PFSK-1 (cell line): ENCODE measurements at regions not wholly inside any gene's neighbourhood (a gene's known extent, or its start where the extent isn't known, plus 50 kb on each side); places are given as distances from the start of the nearest gene placed in this dataset.

Experiments
- FOXP2 ChIP-seq: optimal IDR thresholded peaks from 2 replicates; pipeline ENCODE3; 2011; ENCODE audit warnings: borderline replicate concordance, control low read depth, inconsistent platforms; ENCODE audit not compliant: insufficient read depth; ENCODE audit errors: extremely low read length, extremely low read depth
- POLR2AphosphoS5 ChIP-seq: IDR thresholded peaks from 2 replicates; pipeline ENCODE4 v1.6.1; 2012; ENCODE audit warnings: low read depth, mild to moderate bottlenecking, control low read depth, low read length, moderate library complexity
- SIN3A ChIP-seq: IDR thresholded peaks from 2 replicates; pipeline ENCODE4 v1.6.1; 2012; ENCODE audit warnings: mild to moderate bottlenecking, low read length, moderate library complexity, borderline replicate concordance; ENCODE audit not compliant: insufficient read depth
- TAF1 ChIP-seq: IDR thresholded peaks from 2 replicates; pipeline ENCODE4 v1.6.1; 2012; ENCODE audit warnings: low read length, control low read depth, borderline replicate concordance; ENCODE audit not compliant: insufficient read depth
- TF ChIP-seq, protein P1 (sequence below), 2 experiments: IDR thresholded peaks; 2 replicates each; pipeline versions ENCODE4 v1.6.1 to v1.8.0; 2011 to 2012; ENCODE audit warnings: low read depth in 2 of 2, low read length in 2 of 2, control low read depth in 1 of 2, inconsistent platforms in 1 of 2, mild to moderate bottlenecking in 1 of 2, moderate library complexity in 1 of 2; ENCODE audit not compliant: insufficient read depth in 1 of 2

- TF ChIP-seq TAF1 (no peak), SIN3A (no peak), POLR2AphosphoS5 (no peak), FOXP2 (no peak)
- TF ChIP-seq, protein P1, sequence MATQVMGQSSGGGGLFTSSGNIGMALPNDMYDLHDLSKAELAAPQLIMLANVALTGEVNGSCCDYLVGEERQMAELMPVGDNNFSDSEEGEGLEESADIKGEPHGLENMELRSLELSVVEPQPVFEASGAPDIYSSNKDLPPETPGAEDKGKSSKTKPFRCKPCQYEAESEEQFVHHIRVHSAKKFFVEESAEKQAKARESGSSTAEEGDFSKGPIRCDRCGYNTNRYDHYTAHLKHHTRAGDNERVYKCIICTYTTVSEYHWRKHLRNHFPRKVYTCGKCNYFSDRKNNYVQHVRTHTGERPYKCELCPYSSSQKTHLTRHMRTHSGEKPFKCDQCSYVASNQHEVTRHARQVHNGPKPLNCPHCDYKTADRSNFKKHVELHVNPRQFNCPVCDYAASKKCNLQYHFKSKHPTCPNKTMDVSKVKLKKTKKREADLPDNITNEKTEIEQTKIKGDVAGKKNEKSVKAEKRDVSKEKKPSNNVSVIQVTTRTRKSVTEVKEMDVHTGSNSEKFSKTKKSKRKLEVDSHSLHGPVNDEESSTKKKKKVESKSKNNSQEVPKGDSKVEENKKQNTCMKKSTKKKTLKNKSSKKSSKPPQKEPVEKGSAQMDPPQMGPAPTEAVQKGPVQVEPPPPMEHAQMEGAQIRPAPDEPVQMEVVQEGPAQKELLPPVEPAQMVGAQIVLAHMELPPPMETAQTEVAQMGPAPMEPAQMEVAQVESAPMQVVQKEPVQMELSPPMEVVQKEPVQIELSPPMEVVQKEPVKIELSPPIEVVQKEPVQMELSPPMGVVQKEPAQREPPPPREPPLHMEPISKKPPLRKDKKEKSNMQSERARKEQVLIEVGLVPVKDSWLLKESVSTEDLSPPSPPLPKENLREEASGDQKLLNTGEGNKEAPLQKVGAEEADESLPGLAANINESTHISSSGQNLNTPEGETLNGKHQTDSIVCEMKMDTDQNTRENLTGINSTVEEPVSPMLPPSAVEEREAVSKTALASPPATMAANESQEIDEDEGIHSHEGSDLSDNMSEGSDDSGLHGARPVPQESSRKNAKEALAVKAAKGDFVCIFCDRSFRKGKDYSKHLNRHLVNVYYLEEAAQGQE (IDR thresholded peaks at IDR 0.05; ENCODE audit: insufficient read depth in 1 of 2, low read depth in 2 of 2, low read length in 2 of 2) = no peak
Observed at GRCh38 chr4:20512033-20512792, 188.0 kb upstream of the PACRGL start.

- TF ChIP-seq TAF1 (no peak), POLR2AphosphoS5 (no peak), FOXP2 (no peak), SIN3A (no peak)
- TF ChIP-seq, protein P1 (IDR thresholded peaks at IDR 0.05; ENCODE audit: insufficient read depth in 1 of 2, low read depth in 2 of 2, low read length in 2 of 2) = no peak
Observed at GRCh38 chr4:20512985-20513384, 187.3 kb upstream of the PACRGL start.

DNA sequence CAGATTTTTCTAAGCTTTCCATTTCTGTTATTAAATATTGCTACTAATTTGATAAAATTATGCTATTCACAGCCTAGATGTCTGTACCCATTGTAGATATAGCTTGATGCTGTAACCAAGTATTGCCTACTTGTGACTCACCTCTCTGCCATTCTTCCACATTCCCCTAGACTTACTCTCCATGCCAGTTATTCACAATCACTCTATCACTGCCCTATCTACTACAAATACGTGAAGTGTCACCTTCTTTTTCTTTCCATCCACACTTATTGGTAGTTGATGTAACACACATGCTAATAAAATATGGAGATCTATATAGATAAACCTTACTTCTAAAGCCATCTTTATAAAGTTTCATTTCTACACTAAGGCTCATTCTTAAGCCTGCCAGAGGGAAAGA is 179.4 kb upstream of the PACRGL start:
- TF ChIP-seq TAF1 (no peak), FOXP2 (no peak), POLR2AphosphoS5 (no peak), SIN3A (no peak)
- TF ChIP-seq, protein P1 (IDR thresholded peaks at IDR 0.05; ENCODE audit: insufficient read depth in 1 of 2, low read depth in 2 of 2, low read length in 2 of 2) = no peak

DNA sequence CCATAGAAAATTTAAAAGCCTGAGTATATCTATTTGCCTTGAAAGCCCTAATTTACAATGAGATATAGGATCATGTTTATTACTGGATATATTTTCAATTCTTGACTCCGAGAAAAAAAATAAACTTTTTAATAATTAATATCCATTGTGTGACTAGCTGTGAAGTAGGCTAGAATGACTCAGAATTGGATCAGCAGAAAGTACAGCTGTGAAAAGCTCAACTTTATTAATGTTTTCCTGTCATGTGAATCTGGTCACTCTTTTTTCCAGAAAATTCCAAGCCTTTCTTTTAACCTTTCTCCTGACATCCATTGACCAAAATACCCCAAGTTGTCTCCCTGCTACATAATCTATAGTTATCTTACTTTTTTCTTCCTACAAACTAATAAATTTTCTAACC is 171.8 kb upstream of the PACRGL start:
- no peak for TF ChIP-seq SIN3A
- TF ChIP-seq, protein P1 (IDR thresholded peaks at IDR 0.05; ENCODE audit: insufficient read depth in 1 of 2, low read depth in 2 of 2, low read length in 2 of 2) = no peak
- TF ChIP-seq POLR2AphosphoS5 = no peak
- TF ChIP-seq FOXP2 = no peak
- no peak for TF ChIP-seq TAF1
